Epithelial cell of prostate (primary cell): ENCODE measurements at regions not wholly inside any gene's neighbourhood (a gene's known extent, or its start where the extent isn't known, plus 50 kb on each side); places are given as distances from the start of the nearest gene placed in this dataset.
"Not testable (repeated sequence)": the region's sequence is repeated elsewhere in the genome, so short reads cannot be mapped to it uniquely, and the experiment has no call there.

Source experiments
- DNase-seq: peaks from one replicate; pipeline ENCODE4 v3.0.0-alpha.2; 2011; ENCODE audit warnings: low read depth, low spot score
- H3K27ac ChIP-seq: fragments of 450-650 bp; 2 replicates; pipeline ENCODE4 v1.5.1; 2017; ENCODE audit warnings: mild to moderate bottlenecking

GRCh38 chr3:26049951-26050350, 260.1 kb downstream of the OXSM start:
- H3K27ac ChIP-seq = no peak overlapping the region
- DNase-seq = no peak

DNA sequence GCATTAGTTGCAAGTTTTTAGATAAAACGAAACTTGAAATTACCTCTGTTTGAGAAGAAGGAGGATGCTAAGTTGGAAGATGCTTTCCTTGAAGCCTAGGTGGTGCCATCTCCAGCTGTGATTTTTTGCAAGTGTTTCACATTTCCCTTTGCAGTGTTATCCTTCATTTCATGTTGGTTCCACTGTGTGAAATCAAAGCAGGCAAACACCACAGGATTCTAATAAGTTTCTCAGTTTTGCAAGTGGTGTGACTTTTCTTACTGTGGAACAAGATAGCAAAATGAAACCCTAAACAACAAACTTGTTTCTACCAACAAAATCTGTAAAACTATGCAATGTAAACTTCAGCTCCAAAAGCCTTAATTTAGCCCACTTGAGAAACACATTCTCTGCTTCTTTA, 260.9 kb downstream of the OXSM start:
- no peak for DNase-seq
- no peak overlapping the region for H3K27ac ChIP-seq

DNA sequence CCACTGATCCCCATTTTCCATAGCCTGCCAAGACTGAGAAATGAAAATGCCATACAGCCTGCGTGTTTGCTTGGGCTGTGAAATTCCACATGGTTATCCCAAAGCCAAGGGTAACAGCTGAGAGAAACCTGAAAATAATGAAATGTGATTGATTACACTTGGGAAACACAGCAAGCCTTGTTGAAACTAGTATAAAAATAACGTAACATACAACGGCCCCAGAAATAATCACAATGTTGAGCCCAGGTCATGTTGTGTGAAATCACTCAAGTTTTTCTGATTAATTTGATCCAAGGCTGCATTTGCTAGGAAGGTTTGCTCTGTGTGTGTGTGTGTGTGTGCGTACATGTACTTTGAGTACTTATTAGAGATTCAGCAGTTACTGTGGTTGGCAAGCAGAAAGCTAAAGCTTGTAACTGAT, 269.0 kb downstream of the OXSM start:
- no peak overlapping the region for H3K27ac ChIP-seq
- no peak for DNase-seq

DNA sequence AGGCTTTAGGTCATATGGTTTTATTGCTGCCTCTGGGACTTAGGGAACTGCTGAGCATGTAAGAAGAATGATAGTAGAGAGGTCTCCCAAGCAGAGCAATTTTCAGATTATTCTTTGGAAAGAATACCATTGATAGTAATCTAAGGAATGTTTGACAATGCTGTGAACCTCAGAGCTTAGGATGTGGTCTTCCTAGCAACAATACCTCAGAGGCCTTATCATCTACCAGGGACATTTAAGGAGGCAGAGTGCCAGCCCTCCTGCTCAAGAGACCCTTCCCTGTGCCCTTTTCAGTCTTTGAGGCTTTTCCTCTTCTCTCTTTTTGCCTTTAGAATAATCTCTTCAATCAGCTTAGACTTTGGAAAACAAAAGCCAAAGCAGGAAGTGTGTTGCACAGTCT, 272.1 kb downstream of the OXSM start:
- DNase-seq = no peak
- no peak overlapping the region for H3K27ac ChIP-seq

DNA sequence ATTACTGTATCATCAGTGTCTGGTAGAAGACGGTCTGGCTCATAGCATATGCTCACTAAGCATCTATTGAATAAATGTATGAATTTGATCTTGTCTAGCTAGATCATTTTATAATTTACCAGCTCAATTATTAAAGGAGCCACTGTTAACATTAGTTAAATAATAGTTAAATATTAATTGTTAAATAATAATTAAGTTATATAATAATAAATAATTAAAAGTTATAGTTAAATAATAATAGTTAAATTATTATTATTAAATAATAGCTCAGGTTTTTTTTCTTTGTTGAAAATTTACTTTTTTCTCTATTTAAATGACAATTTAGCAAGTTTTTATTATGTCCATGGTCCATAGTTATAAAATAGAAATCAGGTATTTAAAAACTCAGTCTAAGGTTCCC, 274.4 kb downstream of the OXSM start:
- no peak for DNase-seq
- no peak overlapping the region for H3K27ac ChIP-seq

DNA sequence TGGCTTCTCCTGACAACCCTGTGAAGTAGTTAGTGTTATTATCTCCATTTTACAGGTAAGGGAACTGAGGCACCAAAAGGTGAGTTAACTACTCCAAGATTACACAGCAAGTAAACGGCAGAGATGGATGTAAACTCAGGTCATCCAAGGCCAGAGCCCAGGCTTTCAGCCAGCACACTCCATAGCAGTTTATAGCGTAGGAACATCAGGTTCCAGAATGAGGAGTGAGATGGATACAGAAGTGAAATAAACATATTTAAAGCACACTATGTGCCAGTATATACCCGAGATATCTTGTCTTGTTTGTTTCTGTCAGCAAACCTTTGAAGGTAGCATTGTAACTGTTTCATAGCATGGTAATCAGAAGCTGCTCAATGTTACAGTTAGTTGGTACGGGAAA, 279.0 kb downstream of the OXSM start:
- no peak overlapping the region for H3K27ac ChIP-seq
- no peak for DNase-seq

DNA sequence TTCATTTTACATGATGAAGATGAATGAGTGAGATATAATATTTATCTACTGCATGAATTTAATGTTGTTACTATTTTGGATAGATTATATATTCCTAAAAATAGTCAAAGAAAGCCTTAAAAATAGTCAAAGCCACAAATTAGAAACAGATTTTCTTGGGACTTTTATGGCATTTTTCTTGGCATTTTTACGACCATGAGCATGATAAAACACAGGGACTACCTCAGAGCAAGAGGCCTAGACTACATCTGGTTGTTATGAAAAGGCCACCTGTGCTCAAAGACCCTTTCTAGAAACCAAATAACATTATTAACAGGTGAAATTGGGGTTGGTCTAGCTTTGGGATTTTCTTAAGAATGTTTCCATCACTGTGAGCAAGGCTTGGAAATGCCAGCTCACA, 281.0 kb downstream of the OXSM start:
- no peak for DNase-seq
- H3K27ac ChIP-seq = no peak overlapping the region

DNA sequence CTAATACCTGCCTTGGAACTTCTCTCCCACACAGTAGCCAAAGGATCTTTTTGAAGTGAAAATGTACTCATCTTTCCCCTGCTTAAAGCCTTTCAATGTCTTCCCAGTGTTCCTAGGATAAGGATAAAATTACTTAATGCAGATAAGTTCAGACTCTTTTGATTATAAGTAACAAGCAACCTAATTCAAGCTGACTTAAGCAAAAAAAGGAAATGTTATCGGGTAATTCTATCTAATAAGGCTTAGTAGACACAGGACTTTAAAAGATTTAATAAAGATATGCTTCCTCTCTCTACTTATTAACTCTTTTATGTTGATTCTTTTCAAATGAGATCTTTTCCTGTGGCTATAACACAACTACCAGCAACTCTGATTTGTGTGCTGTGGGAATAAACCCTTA, 284.2 kb downstream of the OXSM start:
- no peak overlapping the region for H3K27ac ChIP-seq
- DNase-seq = no peak

GRCh38 chr3:26078539-26078938, 288.6 kb downstream of the OXSM start:
- DNase-seq = no peak
- no peak overlapping the region for H3K27ac ChIP-seq

- H3K27ac ChIP-seq = no peak overlapping the region
- no peak for DNase-seq
These were observed 291.3 kb downstream of the OXSM start for GRCh38 chr3:26081166-26081565.

DNA sequence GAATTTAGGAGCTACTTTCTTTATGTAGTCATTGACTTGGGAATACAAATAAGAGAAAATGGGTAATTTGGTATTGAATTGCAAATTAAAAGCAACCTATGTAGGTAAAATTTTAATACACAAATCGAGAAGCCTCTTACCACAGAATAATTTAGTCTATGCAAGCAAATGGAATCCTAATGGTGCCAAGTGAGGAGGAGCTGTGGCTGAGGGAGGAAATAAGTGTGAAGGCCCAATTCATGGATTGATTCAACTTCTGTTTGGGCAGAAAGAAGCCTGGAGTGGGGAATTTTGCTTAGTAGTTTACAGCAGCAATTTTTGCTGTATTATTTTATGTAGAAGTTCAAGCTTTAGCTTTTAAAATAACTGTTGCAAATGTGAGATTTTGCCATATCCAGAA, 291.9 kb downstream of the OXSM start:
- H3K27ac ChIP-seq = no peak overlapping the region
- no peak for DNase-seq

DNA sequence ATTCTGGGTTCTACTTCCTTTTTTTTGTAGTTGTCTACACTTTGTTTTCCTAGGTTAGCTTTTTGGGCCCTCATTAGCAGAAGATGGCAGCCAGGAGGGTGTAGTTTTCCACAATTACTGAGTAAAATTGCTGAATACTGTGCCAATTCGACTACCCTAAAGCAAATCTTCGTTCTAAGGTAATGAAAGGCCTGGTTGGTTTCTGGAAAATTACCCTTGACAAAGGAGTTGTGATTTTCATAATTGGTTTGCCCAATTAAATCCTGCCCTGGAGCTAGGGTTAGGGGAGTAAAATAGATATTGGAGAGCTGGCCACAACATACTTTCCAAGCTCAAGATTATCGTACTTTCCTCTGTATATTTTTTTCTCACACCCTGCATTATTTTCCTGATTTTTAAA, 293.0 kb downstream of the OXSM start:
- no peak overlapping the region for H3K27ac ChIP-seq
- no peak for DNase-seq

GRCh38 chr3:26084629-26085028, 294.7 kb downstream of the OXSM start:
- H3K27ac ChIP-seq = no peak overlapping the region
- DNase-seq = no peak

- no peak for DNase-seq
- H3K27ac ChIP-seq = no peak overlapping the region
These were observed 297.9 kb downstream of the OXSM start for GRCh38 chr3:26087751-26088150.

DNA sequence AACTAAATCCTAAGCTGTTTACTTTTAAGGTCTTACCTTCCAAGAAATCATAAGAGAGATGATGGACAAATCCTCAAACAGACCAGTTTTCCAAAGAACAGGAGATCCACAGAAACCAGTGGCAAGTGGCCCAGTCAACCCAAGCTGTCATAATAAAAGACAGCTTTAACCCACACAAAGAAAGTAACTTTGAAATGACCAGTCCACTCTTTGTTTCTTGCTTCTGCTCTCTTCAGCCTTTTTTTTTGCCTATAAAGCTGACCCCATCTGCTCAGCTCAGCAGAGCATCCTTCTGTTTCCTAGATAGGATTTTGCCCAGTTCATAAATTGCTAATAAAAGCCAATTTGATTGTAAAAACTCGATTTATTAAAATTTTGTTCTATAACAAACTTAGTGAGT, 299.4 kb downstream of the OXSM start:
- DNase-seq = no peak
- H3K27ac ChIP-seq = no peak overlapping the region

DNA sequence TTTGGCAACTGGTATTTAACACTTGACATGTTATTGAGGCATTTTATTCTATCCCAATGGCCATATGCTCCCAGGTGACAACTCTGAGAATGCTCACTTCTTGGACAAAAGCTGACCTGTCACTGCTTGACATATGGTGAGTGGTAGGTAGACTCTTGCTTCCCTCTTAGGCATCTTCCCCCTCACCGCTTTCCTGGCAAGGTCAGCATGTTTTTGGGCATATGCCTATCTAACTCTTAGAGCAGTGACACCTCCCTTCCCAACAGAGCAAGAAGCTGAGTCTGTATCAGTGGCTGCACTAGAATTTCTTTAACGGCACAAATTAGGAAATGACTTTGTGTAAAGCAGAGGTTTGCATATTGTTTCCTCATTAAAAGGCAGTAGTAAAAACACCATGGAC, 300.7 kb downstream of the OXSM start:
- H3K27ac ChIP-seq = no peak overlapping the region
- DNase-seq = no peak

- no peak overlapping the region for H3K27ac ChIP-seq
- no peak for DNase-seq
These were observed 301.2 kb downstream of the OXSM start for GRCh38 chr3:26091096-26091495.

DNA sequence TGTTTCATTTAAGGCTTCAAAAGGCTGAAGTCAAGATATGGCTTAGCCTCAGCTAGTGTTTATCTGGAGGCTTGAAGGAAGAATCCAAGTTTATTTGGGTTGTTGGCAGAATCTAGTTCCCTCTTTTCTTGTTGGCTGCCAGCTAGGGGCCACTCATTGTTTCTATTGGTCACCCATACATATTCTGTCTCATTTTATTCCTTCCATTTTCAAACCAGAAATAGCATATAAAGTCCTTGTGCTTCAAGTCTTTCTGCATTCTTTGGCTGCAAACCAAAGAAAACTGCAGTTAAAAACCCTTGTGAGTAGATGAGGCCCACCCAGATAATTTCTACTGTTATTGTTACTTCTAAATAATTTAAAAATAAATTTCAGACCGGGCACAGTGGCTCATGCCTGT, 301.7 kb downstream of the OXSM start:
- DNase-seq = no peak
- no peak overlapping the region for H3K27ac ChIP-seq

- not testable (repeated sequence) for H3K27ac ChIP-seq, DNase-seq
These were observed 307.2 kb downstream of the OXSM start for GRCh38 chr3:26097111-26097510.

GRCh38 chr3:26099692-26100091, 309.8 kb downstream of the OXSM start:
- DNase-seq = no peak
- no peak overlapping the region for H3K27ac ChIP-seq

GRCh38 chr3:26100176-26100575, 310.3 kb downstream of the OXSM start:
- no peak for DNase-seq
- H3K27ac ChIP-seq = no peak overlapping the region

- H3K27ac ChIP-seq = no peak overlapping the region
- DNase-seq = no peak
These were observed 312.5 kb downstream of the OXSM start for GRCh38 chr3:26102376-26102775.

GRCh38 chr3:26104851-26105251, 315.0 kb downstream of the OXSM start:
- no peak overlapping the region for H3K27ac ChIP-seq
- DNase-seq = no peak
